ENCODE measurements at regions not wholly inside any gene's neighbourhood (a gene's known extent, or its start where the extent isn't known, plus 50 kb on each side); places are given as distances from the start of the nearest gene placed in this dataset.

GRCh38 chr21:36641346-36641745 lies 57.6 kb upstream of the SIM2 start:
- Histone ChIP-seq H3K4me1 (no peaks in the 10 kb centered on the region), H3K27me3 (no peaks in the 10 kb centered on the region), H3K36me3 (no peaks in the 10 kb centered on the region), H3K4me3 (replicated peaks in 1 of 3) (no peak overlapping the region), H3K27ac (no peak overlapping the region), H3K9me3 (no peaks in the 10 kb centered on the region)
- no peak for DNase-seq
- intact Hi-C loops (cut with DNase I), result no loop called here
- TF ChIP-seq CTCF (IDR thresholded peaks at IDR 0.05) (no peak), POLR2A (IDR thresholded peaks at IDR 0.05) (no peak)
- WGBS, 2 donors, result 97 to 98% methylated on average over 1 of the region's 1 CpG

GRCh38 chr21:36641886-36642285 lies 57.0 kb upstream of the SIM2 start:
- H3K9me3 ChIP-seq, result no peaks in the 10 kb centered on the region
- no peaks in the 10 kb centered on the region for H3K36me3 ChIP-seq
- no peak for DNase-seq
- WGBS, 2 donors, result 82 to 87% methylated on average over 6 to 9 of the region's 9 CpGs
- H3K27me3 ChIP-seq, result no peaks in the 10 kb centered on the region
- no peak overlapping the region for H3K4me3 ChIP-seq (replicated peaks in 1 of 3)
- no peak for TF ChIP-seq POLR2A (IDR thresholded peaks at IDR 0.05)
- no peak for TF ChIP-seq CTCF (IDR thresholded peaks at IDR 0.05)
- intact Hi-C loops (cut with DNase I), result no loop called here
- no peaks in the 10 kb centered on the region for H3K4me1 ChIP-seq
- no peak overlapping the region for H3K27ac ChIP-seq

- Histone ChIP-seq H3K4me3 (replicated peaks in 1 of 3) (no peak overlapping the region), H3K36me3 (no peaks in the 10 kb centered on the region), H3K4me1 (no peaks in the 10 kb centered on the region), H3K9me3 (no peaks in the 10 kb centered on the region), H3K27me3 (no peaks in the 10 kb centered on the region), H3K27ac (no peak overlapping the region)
- 73 to 86% methylated on average over 4 of the region's 4 CpGs for WGBS, 2 donors
- intact Hi-C loops (cut with DNase I), result no loop called here
- DNase-seq, result no peak
- TF ChIP-seq CTCF (IDR thresholded peaks at IDR 0.05) (no peak), POLR2A (IDR thresholded peaks at IDR 0.05) (no peak)
Measured at GRCh38 chr21:36642777-36643176, 56.1 kb upstream of the SIM2 start.

- no peaks in the 10 kb centered on the region for H3K4me1 ChIP-seq
- 93 to 94% methylated on average over 12 of the region's 12 CpGs for WGBS, 2 donors
- H3K27ac ChIP-seq, result no peak overlapping the region
- DNase-seq, result no peak
- no peak overlapping the region for H3K4me3 ChIP-seq (replicated peaks in 1 of 3)
- no peaks in the 10 kb centered on the region for H3K36me3 ChIP-seq
- TF ChIP-seq CTCF (IDR thresholded peaks at IDR 0.05) (no peak), POLR2A (IDR thresholded peaks at IDR 0.05) (no peak)
- intact Hi-C loops (cut with DNase I), result no loop called here
- H3K27me3 ChIP-seq, result no peaks in the 10 kb centered on the region
- no peaks in the 10 kb centered on the region for H3K9me3 ChIP-seq
Measured at GRCh38 chr21:36643374-36644250, 55.3 kb upstream of the SIM2 start.

- intact Hi-C loops (cut with DNase I), result no loop called here
- WGBS, 2 donors, result 83 to 88% methylated on average over 7 of the region's 7 CpGs
- Histone ChIP-seq H3K4me3 (replicated peaks in 1 of 3) (no peak overlapping the region), H3K27me3 (no peaks in the 10 kb centered on the region), H3K27ac (no peak overlapping the region), H3K9me3 (no peaks in the 10 kb centered on the region), H3K36me3 (no peaks in the 10 kb centered on the region), H3K4me1 (no peaks in the 10 kb centered on the region)
- no peak for DNase-seq
- TF ChIP-seq POLR2A (IDR thresholded peaks at IDR 0.05), result no peak
Measured at GRCh38 chr21:36646011-36646410, 52.9 kb upstream of the SIM2 start.

All from thyroid gland (tissue), 4 donors.